Germinal center (tissue), 1 donor: ENCODE measurements at regions not wholly inside any gene's neighbourhood (a gene's known extent, or its start where the extent isn't known, plus 50 kb on each side); places are given as distances from the start of the nearest gene placed in this dataset.

ENCODE experiments used
- DNase-seq: peaks from one replicate; pipeline ENCODE4 v3.0.0; 2012; ENCODE audit warnings: mixed read lengths, low spot score

- no peak for DNase-seq
These were observed 318.1 kb upstream of the NECTIN3 start for GRCh38 chr3:110753516-110753915.

GRCh38 chr3:110754212-110754916 lies 317.3 kb upstream of the NECTIN3 start:
- DNase-seq = no peak

GRCh38 chr3:110755345-110755744 lies 316.3 kb upstream of the NECTIN3 start:
- no peak for DNase-seq

- DNase-seq = no peak
These were observed 314.9 kb upstream of the NECTIN3 start for GRCh38 chr3:110756705-110757104.

- DNase-seq = no peak
These were observed 313.4 kb upstream of the NECTIN3 start for GRCh38 chr3:110758208-110758607.

- no peak for DNase-seq
These were observed 304.5 kb upstream of the NECTIN3 start for GRCh38 chr3:110767156-110767555.

- no peak for DNase-seq
These were observed 303.8 kb upstream of the NECTIN3 start for GRCh38 chr3:110767838-110768237.

- no peak for DNase-seq
These were observed 298.1 kb upstream of the NECTIN3 start for GRCh38 chr3:110773413-110773954.

- DNase-seq = no peak
These were observed 296.9 kb upstream of the NECTIN3 start for GRCh38 chr3:110774496-110775265.

GRCh38 chr3:110779581-110779980 lies 292.0 kb upstream of the NECTIN3 start:
- DNase-seq = no peak

GRCh38 chr3:110783541-110783940 lies 288.1 kb upstream of the NECTIN3 start:
- no peak for DNase-seq

GRCh38 chr3:110788794-110789193 lies 282.8 kb upstream of the NECTIN3 start:
- no peak for DNase-seq

- DNase-seq = no peak
These were observed 282.3 kb upstream of the NECTIN3 start for GRCh38 chr3:110789315-110789714.

GRCh38 chr3:110790631-110791030 lies 281.0 kb upstream of the NECTIN3 start:
- DNase-seq = no peak

- no peak for DNase-seq
These were observed 279.5 kb upstream of the NECTIN3 start for GRCh38 chr3:110791995-110792686.

- DNase-seq = no peak
These were observed 278.0 kb upstream of the NECTIN3 start for GRCh38 chr3:110793611-110794010.

- no peak for DNase-seq
These were observed 276.5 kb upstream of the NECTIN3 start for GRCh38 chr3:110795163-110795562.

GRCh38 chr3:110799271-110799670 lies 272.3 kb upstream of the NECTIN3 start:
- no peak for DNase-seq

GRCh38 chr3:110804856-110805255 lies 266.8 kb upstream of the NECTIN3 start:
- no peak for DNase-seq

- DNase-seq = no peak
These were observed 264.7 kb upstream of the NECTIN3 start for GRCh38 chr3:110806924-110807323.

- DNase-seq = no peak
These were observed 263.0 kb upstream of the NECTIN3 start for GRCh38 chr3:110808630-110809029.

GRCh38 chr3:110810356-110810755 lies 261.3 kb upstream of the NECTIN3 start:
- no peak for DNase-seq

- no peak for DNase-seq
These were observed 260.6 kb upstream of the NECTIN3 start for GRCh38 chr3:110811050-110811449.
